CD4-positive, alpha-beta T cell treated with Interleukin-6 for 4 hours (primary cell): ENCODE measurements at regions not wholly inside any gene's neighbourhood (a gene's known extent, or its start where the extent isn't known, plus 50 kb on each side); places are given as distances from the start of the nearest gene placed in this dataset.
"Not testable (repeated sequence)": the region's sequence is repeated elsewhere in the genome, so short reads cannot be mapped to it uniquely, and the experiment has no call there.

Experiments used
- DNase-seq: peaks from one replicate; pipeline ENCODE4 v3.0.0-alpha.2; 2020; ENCODE audit warnings: mixed read lengths

DNA sequence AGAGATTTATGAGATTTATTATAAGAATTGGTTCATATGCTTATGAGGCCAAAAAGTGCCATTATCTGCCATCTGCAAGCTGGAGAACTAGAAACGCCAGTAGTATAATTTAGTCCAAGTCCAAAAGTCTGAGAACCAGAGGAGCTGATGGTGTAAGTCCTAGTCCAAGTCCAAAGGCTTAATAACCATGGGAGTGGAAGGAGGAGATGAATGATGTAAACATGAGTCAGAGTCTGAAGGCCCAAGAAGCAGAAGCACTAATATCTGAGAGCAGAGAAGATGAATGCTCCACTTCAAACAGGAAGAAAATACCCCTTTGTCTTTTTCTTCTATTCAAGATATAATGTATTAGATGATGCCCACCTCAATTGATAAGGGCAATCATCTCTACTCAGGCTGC is 185.7 kb downstream of the CGGBP1 start:
- no peak for DNase-seq

GRCh38 chr3:87867001-87867400 is 191.8 kb downstream of the CGGBP1 start:
- DNase-seq: no peak

DNA sequence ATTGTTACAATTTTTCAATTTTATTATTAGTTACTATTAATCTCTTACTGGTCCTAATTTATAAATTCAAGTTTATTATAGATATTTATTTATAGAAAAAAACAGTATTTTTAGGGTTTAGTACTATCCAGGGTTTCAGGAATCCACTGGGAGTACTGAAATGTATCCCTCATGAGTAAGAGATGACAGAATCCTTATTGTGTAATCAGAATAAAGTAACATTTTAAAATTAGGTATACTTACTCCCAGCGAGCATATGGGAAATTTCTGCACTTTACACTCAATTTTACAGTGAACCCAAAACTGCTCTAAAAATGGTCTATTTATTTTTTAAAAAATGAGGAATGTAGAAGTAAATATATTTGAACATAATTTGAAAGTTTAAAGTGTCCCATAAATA is 202.7 kb downstream of the CGGBP1 start:
- no peak for DNase-seq

DNA sequence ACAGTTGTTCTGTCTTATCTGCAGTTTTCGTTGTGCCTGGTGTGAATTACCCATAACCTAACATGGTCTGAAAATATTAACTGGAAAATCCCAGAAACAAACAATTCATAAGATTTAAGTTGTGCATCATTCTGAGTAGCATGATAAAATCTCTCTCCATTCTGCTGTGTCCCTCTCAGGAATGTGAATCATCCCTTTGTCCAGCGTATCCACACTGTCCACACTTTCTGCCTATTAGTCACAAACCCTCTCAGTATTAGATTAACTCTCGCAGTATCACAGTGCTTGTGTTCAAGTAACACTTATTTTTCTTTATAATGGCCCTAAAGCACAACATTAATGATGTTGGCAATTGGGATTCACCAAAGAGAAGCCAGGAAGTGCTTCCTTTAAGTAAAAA is 203.2 kb downstream of the CGGBP1 start:
- no peak for DNase-seq

- no peak for DNase-seq
These were observed 203.6 kb downstream of the CGGBP1 start for GRCh38 chr3:87855211-87855610.

- no peak for DNase-seq
These were observed 210.8 kb downstream of the CGGBP1 start for GRCh38 chr3:87848003-87848402.

- no peak for DNase-seq
These were observed 221.7 kb downstream of the CGGBP1 start for GRCh38 chr3:87837076-87837475.

GRCh38 chr3:87836026-87836425 is 222.8 kb downstream of the CGGBP1 start:
- no peak for DNase-seq

DNA sequence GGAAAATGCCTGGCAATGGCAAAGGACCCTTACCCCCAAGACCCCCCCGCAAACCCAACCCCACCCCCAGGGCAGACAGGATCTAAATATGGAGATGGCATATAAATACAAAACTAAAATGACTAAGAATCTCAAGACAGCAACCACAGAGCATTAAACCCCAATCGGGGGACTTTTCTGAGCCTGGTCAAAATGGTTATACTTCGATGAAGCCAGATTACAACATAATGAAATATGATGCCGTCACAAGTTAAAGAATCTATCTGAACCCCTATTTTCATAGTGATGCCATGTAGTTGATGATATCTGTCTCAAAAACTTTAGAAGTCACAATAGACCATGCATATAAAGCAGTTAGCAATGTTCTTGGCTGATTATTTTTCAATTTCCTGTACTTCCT is 223.6 kb downstream of the CGGBP1 start:
- no peak for DNase-seq

DNA sequence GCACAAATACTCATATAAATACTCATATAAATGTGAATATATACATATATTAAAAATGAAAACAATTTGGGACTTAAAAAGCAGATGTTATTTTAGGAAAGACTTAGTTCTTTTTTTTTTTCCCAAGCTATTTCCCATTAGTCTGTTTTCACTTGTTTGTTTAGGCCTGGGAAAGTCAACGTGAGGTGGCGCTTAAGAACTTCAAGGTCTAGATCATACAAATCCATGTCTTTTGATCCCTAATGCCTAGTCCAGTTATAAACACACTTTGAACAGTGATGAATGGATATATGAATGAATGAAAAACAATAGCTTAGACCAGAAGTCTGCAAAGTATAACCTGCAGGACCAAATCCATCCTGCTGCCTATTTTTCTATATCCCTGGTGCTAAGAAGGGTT is 224.5 kb downstream of the CGGBP1 start:
- no peak for DNase-seq

DNA sequence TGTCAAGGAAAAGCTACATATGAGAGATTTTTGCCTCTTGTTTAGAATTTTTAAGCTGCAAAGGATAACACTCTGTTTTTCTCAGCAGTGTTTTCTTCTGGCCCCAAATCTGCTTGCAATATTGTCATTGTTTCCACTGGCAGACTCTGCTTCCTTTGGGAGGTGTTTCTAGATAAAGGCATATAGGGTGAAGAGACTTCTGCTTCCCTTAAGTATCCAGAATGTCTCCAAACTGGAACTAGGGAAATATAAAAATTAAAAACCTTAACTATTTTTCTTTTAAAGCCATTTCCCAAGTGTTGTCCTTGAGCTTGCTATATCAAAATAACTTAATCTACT is 225.8 kb downstream of the CGGBP1 start:
- DNase-seq: no peak

GRCh38 chr3:87828046-87828445 is 230.8 kb downstream of the CGGBP1 start:
- no peak for DNase-seq

GRCh38 chr3:87822563-87822962 is 236.2 kb downstream of the CGGBP1 start:
- DNase-seq: no peak

DNA sequence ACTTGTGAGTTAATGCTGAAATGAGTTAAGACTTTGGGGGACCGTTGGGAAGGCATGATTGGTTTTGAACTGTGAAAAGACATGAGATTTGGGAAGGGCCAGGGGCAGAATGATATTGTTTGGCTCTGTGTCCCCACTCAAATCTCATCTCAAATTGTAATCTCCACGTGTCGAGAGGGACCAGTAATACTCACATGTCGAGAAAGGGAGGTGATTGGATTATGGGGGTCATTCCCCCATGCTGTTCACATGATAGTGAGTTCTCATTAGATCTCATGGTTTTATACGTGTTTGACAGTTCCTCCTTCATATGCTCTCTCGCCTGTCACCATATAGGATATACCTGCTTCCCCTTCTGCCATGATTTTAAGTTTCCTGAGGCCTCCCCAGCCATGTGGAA is 245.3 kb downstream of the CGGBP1 start:
- not testable (repeated sequence) for DNase-seq

- no peak for DNase-seq
These were observed 246.9 kb downstream of the CGGBP1 start for GRCh38 chr3:87811953-87812352.

DNA sequence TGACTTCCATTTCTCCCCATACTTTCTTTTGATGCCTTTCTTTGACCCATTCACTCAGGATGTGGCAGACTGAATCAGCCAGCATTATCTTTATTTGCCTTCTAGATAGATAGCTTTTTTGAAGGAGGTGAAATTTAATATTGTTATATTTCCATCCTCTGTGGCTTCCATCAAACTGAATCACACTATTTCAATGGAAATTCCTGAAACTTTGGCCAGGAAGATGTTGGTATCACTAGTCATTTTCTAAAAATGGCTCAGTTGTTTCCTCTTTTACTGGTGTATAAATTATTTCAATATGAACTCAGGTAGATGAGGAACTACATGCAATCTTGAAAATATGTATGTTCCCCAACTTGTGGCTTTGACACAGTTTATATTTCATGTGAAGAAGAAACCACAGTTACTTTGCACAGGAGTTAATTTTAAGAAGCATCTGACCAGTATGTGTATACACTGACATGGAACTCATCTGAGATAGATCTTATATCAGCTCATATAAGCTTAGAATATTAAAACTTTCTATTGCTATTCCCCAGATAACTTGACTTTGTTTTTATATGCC is 248.3 kb downstream of the CGGBP1 start:
- DNase-seq: no peak

DNA sequence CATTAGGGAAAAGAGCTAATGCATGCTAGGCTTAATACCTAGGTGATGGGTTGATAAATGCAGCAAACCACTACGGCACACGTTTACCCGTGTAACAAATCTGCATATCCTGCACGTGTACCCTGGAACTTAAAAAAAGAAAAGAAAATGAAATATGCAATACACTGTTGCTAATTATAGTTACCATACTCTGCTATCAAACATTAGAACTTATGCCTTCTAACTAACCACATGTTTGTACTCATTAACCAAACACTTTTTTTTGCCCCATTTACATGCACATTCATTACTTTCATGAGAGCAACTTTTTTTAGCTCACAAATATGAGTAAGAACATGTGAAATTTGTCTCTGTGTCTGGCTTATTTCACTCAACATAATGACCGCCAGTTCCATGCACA is 253.1 kb downstream of the CGGBP1 start:
- DNase-seq: no peak

DNA sequence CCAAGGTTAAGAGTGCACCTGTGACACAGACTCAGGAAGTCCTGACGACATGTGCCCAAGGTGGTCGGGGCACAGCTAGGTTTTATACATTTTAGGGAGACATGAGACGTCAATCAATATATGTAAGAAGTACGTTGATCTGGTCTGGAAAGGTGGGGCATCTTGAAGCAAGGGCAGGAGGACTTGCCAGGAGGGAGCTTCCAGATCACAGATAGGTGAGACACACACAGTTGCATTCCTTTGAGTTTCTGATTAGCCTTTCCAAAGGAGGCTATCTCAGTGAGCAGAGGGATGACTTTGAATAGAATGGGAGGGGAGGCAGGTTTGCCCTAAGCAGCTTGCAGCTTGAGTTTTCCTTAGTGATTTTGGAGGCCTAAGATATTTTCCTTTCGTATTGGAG is 257.4 kb downstream of the CGGBP1 start:
- no peak for DNase-seq

- no peak for DNase-seq
These were observed 258.3 kb downstream of the CGGBP1 start for GRCh38 chr3:87800516-87800915.

DNA sequence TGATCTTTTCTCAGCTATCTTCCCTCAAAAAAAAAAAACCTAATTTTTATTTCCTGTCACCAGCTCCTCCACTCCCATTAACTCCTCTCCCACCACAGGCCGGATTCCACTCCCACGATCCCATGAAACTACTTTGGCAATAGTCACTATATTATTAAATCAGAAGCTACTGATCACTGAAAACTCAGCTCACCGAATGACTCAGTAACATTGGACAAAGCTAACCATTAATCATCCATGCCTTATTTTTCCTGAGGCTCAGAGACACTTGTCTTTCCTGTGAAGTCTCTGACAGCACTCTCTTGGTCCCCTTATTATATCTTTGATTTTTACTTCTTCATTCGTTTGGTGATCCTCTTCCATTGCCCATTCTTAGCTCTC is 260.2 kb downstream of the CGGBP1 start:
- DNase-seq: no peak

DNA sequence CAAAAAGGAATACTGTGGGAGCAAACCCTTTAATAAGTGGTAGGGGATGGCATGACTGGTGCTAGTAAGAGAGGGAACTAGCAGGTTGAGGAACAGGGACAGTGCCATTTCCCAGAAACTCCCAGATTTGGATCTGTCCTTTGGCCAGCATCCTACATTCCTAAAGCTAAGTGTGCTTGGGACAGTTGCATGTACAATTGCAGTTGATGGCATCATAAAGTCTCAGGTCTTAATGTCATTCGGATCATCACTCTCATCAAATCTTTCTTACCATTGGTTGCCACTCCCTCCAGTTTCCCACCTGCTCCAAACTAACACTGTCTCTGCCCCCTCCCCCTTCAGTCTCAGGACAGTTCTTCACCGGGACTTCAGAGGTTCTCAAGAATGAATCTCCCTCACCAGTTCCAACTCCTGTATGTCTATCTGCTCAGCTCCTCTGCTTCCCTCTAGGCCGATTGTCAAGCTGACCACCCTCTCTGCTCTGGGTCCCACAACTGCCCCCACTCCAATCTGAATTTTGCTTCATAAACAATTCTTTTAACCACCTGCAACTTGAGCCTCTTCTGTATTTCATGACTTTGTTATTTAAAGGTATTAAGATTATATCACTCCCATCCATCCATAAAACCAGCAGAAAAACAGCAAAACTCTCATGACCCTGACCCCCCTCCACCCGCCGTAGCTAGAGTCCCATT is 260.8 kb downstream of the CGGBP1 start:
- no peak for DNase-seq

DNA sequence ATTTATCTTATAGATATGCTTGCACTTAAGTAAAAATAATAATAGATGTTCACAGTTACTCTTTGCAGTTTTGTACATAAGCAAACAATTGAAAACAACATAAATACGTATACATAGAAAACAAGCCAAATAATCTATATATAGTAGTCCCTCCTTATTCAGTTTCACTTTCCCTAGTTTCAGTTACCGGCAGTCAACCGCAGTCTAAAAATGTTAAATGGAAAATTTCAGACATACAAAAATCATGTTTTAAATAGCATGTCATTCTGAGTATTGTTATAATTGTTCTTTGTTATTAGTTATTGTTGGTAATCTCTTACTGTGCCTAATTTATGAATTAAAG is 262.0 kb downstream of the CGGBP1 start:
- DNase-seq: no peak

- no peak for DNase-seq
These were observed 262.5 kb downstream of the CGGBP1 start for GRCh38 chr3:87796137-87796842.

GRCh38 chr3:87795701-87796100 is 263.1 kb downstream of the CGGBP1 start:
- no peak for DNase-seq

DNA sequence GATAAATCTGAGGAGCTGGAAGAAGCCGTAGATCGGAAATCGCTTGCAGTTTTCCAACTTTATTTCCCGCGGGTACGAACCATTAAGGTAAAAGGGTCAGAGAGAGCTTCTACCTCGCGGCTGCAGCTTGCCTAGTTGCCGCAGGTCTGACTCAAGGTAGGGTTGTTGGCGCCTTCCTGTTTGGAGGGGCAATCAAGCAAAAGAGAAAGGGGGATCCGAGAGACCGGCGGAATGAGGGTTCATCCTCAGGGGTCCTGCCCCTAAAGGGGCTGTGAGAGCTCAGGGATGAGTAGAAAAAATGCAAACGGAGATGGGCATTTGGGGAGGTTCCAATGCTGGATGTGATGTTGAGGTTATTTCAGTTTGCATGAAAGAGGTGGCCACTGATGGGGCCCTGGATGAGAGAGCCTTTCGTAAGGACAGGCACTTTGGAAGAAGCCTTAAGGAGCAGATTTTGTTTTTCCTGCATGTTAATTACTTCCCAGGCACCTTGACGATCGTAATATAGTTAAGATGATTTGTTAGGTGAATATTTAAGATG is 265.4 kb downstream of the CGGBP1 start:
- DNase-seq: no peak
